BJ (cell line): ENCODE measurements at regions not wholly inside any gene's neighbourhood (a gene's known extent, or its start where the extent isn't known, plus 50 kb on each side); places are given as distances from the start of the nearest gene placed in this dataset.

Experiments used
- CTCF ChIA-PET: fragments of 350-600 bp; formaldehyde crosslinking; extraction: SDS; loops from one replicate; lab custom pipeline; 2021; ENCODE audit warnings: antibody characterized with exemption, inconsistent platforms; lab: Yijun Ruan, JAX
- POLR2A ChIA-PET: fragments of 300-600 bp; sonication (Branson Sonifier 250); formaldehyde crosslinking; extraction: SDS; loops from one replicate; lab custom pipeline; 2021; ENCODE audit warnings: antibody characterized with exemption; lab: Charles Lee
- DNase-seq: peaks from one replicate; pipeline ENCODE4 v3.0.0-alpha.2; 2011; ENCODE audit warnings: low read depth
- H3K27me3 ChIP-seq: 2 replicates; pipeline ENCODE4 v1.6.0; 2011; ENCODE audit warnings: low read length; ENCODE audit not compliant: control insufficient read depth, insufficient read depth
- H3K36me3 ChIP-seq: 2 replicates; pipeline ENCODE4 v1.5.1; 2011; ENCODE audit warnings: low read length; ENCODE audit not compliant: control insufficient read depth, insufficient read depth
- H3K4me3 ChIP-seq: 2 replicates; pipeline ENCODE4 v1.5.1; 2011; ENCODE audit warnings: low read depth, mild to moderate bottlenecking, control low read depth, low read length
- CTCF ChIP-seq: IDR thresholded peaks from 2 replicates; pipeline ENCODE4 v1.5.1; 2011; ENCODE audit warnings: low read depth, mild to moderate bottlenecking, control low read depth, inconsistent platforms, low read length, moderate library complexity; ENCODE audit not compliant: insufficient read depth

DNA sequence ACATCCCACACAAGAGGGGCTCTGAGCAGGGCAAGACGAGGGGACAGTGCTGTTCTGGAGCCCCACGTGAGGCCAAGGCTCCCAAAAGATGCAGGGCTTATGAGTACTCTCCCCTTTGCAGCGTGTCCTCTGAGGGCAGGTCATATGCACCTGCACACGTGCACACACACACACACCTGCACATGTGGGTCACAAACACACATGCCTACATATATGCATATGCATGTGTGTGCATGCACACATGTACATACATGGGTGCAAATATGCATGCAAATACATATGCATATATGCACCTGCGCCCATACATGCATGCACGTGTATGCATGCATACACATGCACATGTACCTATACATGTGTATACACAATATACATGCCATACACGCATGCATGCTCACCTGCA, 197.9 kb downstream of the NPHP4 start:
- Histone ChIP-seq H3K36me3 (no peaks in the 10 kb centered on the region), H3K4me3 (no peak overlapping the region), H3K27me3 (no peaks in the 10 kb centered on the region)
- no peak for DNase-seq
- ChIA-PET POLR2A (no interaction called here), CTCF (no interaction called here)
- TF ChIP-seq CTCF, result no peak

GRCh38 chr1:5793516-5793915, 198.7 kb downstream of the NPHP4 start:
- POLR2A ChIA-PET, result no interaction called here
- TF ChIP-seq CTCF, result no peak

GRCh38 chr1:5781079-5781478, 211.1 kb downstream of the NPHP4 start:
- POLR2A ChIA-PET, result no interaction called here
- no peaks in the 10 kb centered on the region for H3K27me3 ChIP-seq

More at GRCh38 chr1:5793516-5793915, 198.7 kb downstream of the NPHP4 start:
- Histone ChIP-seq H3K27me3 (no peaks in the 10 kb centered on the region), H3K36me3 (no peaks in the 10 kb centered on the region), H3K4me3 (no peak overlapping the region)
- CTCF ChIA-PET, result no interaction called here
- no peak for DNase-seq

GRCh38 chr1:5780324-5780716, 211.9 kb downstream of the NPHP4 start:
- ChIA-PET POLR2A (no interaction called here), CTCF (no interaction called here)
- Histone ChIP-seq H3K4me3 (no peak overlapping the region), H3K36me3 (no peaks in the 10 kb centered on the region), H3K27me3 (no peaks in the 10 kb centered on the region)
- no peak for TF ChIP-seq CTCF
- DNase-seq, result no peak

More at GRCh38 chr1:5781079-5781478, 211.1 kb downstream of the NPHP4 start:
- H3K4me3 ChIP-seq, result no peak overlapping the region
- no peak for TF ChIP-seq CTCF
- DNase-seq, result no peak
- no peaks in the 10 kb centered on the region for H3K36me3 ChIP-seq
- CTCF ChIA-PET, result no interaction called here

GRCh38 chr1:5779608-5780323, 212.5 kb downstream of the NPHP4 start:
- H3K4me3 ChIP-seq, result no peak overlapping the region
- H3K36me3 ChIP-seq, result no peaks in the 10 kb centered on the region
- POLR2A ChIA-PET, result no interaction called here
- no peak for TF ChIP-seq CTCF
- CTCF ChIA-PET, result no interaction called here
- no peaks in the 10 kb centered on the region for H3K27me3 ChIP-seq
- DNase-seq, result no peak
